ENCODE measurements at regions not wholly inside any gene's neighbourhood (a gene's known extent, or its start where the extent isn't known, plus 50 kb on each side); places are given as distances from the start of the nearest gene placed in this dataset.

GRCh38 chr13:59364641-59365085, 799.1 kb downstream of the DIAPH3 start (continued):
- no peak for TF ChIP-seq ZNF462 (CRISPR knock-in tag; IDR thresholded peaks at IDR 0.05)

- no peak overlapping the region for H3K4me3 Mint-ChIP-seq
- H3F3A ChIP-seq (replicated peaks; ENCODE audit: low read depth) = no peaks in the 10 kb centered on the region
- TF ChIP-seq NANOG (IDR thresholded peaks at IDR 0.05; ENCODE audit: borderline replicate concordance) (no peak), ETS1 (IDR thresholded peaks at IDR 0.05) (no peak)
- no peaks in the 10 kb centered on the region; the same call in 1 of the 2 replicates for H3K4me1 ChIP-seq (ENCODE audit: insufficient read depth)
- ATAC-seq (no peak), DNase-seq (ENCODE audit: low spot score) (no peak)
- H4K20me1 ChIP-seq (replicated peaks; ENCODE audit: insufficient read depth) = no peaks in the 10 kb centered on the region
- H3K4me1 Mint-ChIP-seq = peaks cover 10% of the 10 kb centered on the region
- no peak overlapping the region for H3K27ac ChIP-seq (ENCODE audit: low read depth)
- H3K27ac Mint-ChIP-seq = no peak overlapping the region
- H3K9me3 Mint-ChIP-seq = no peaks in the 10 kb centered on the region
- no peaks in the 10 kb centered on the region for H3K27me3 ChIP-seq (ENCODE audit: insufficient read depth)
- H3K79me2 ChIP-seq (replicated peaks; ENCODE audit: insufficient read depth) = no peaks in the 10 kb centered on the region
- no peaks in the 10 kb centered on the region for H3K36me3 Mint-ChIP-seq (ENCODE audit: low read depth)
- H3K36me3 ChIP-seq (ENCODE audit: insufficient read depth) = no peaks in the 10 kb centered on the region
- H3K4me2 ChIP-seq = no peak overlapping the region
- H2AFZ ChIP-seq = no peak overlapping the region
- 0 out of 2 replicates have a peak, but pooled peaks cover 4% of the 10 kb centered on the region for H3K9me2 ChIP-seq (ENCODE audit: insufficient read depth)
- H3K4me3 ChIP-seq = no peak overlapping the region
- H3K27me3 Mint-ChIP-seq (ENCODE audit: insufficient read depth, low read depth, poor library complexity) = no peaks in the 10 kb centered on the region
Observed at GRCh38 chr13:59367467-59367866, 796.3 kb downstream of the DIAPH3 start.

Measured in GM23338 (cell line).